ENCODE measurements at regions not wholly inside any gene's neighbourhood (a gene's known extent, or its start where the extent isn't known, plus 50 kb on each side); places are given as distances from the start of the nearest gene placed in this dataset.

GRCh38 chr2:198720266-198720665 lies 737.5 kb downstream of the SATB2 start:
- FAIRE-seq (no peak), DNase-seq (ENCODE audit: insufficient read length, low spot score) (no peak)

GRCh38 chr2:198717451-198717850 lies 740.3 kb downstream of the SATB2 start:
- FAIRE-seq (no peak), DNase-seq (ENCODE audit: insufficient read length, low spot score) (no peak)

GRCh38 chr2:198715302-198715835 lies 742.4 kb downstream of the SATB2 start:
- no peak for FAIRE-seq

GRCh38 chr2:198712485-198712884 lies 745.3 kb downstream of the SATB2 start:
- no peak for DNase-seq (ENCODE audit: insufficient read length, low spot score)
- no peak for FAIRE-seq

More at GRCh38 chr2:198715302-198715835, 742.4 kb downstream of the SATB2 start:
- no peak for DNase-seq (ENCODE audit: insufficient read length, low spot score)

GRCh38 chr2:198711484-198711883 lies 746.3 kb downstream of the SATB2 start:
- FAIRE-seq (no peak), DNase-seq (ENCODE audit: insufficient read length, low spot score) (no peak)

- DNase-seq (ENCODE audit: insufficient read length, low spot score): no peak
- FAIRE-seq: no peak
These were observed 747.2 kb downstream of the SATB2 start for GRCh38 chr2:198710562-198710961.

GRCh38 chr2:198706476-198707082 lies 751.2 kb downstream of the SATB2 start:
- FAIRE-seq: no peak

GRCh38 chr2:198703281-198703680 lies 754.5 kb downstream of the SATB2 start:
- FAIRE-seq (no peak), DNase-seq (ENCODE audit: insufficient read length, low spot score) (no peak)

More at GRCh38 chr2:198706476-198707082, 751.2 kb downstream of the SATB2 start:
- no peak for DNase-seq (ENCODE audit: insufficient read length, low spot score)

- FAIRE-seq (no peak), DNase-seq (ENCODE audit: insufficient read length, low spot score) (no peak)
These were observed 754.9 kb downstream of the SATB2 start for GRCh38 chr2:198702796-198703195.

- no peak for DNase-seq (ENCODE audit: insufficient read length, low spot score)
- no peak for FAIRE-seq
These were observed 756.3 kb downstream of the SATB2 start for GRCh38 chr2:198701481-198701880.

- FAIRE-seq: no peak
- DNase-seq (ENCODE audit: insufficient read length, low spot score): no peak
These were observed 757.4 kb downstream of the SATB2 start for GRCh38 chr2:198700319-198700718.

GRCh38 chr2:198698230-198698629 lies 759.5 kb downstream of the SATB2 start:
- FAIRE-seq (no peak), DNase-seq (ENCODE audit: insufficient read length, low spot score) (no peak)

GRCh38 chr2:198697794-198698193 lies 759.9 kb downstream of the SATB2 start:
- DNase-seq (ENCODE audit: insufficient read length, low spot score) (no peak), FAIRE-seq (no peak)

GRCh38 chr2:198697218-198697617 lies 760.5 kb downstream of the SATB2 start:
- FAIRE-seq: no peak
- no peak for DNase-seq (ENCODE audit: insufficient read length, low spot score)

- FAIRE-seq (no peak), DNase-seq (ENCODE audit: insufficient read length, low spot score) (no peak)
These were observed 761.9 kb downstream of the SATB2 start for GRCh38 chr2:198695879-198696278.

GRCh38 chr2:198692907-198693510 lies 764.7 kb downstream of the SATB2 start:
- FAIRE-seq (no peak), DNase-seq (ENCODE audit: insufficient read length, low spot score) (no peak)

GRCh38 chr2:198691236-198691635 lies 766.5 kb downstream of the SATB2 start:
- FAIRE-seq: no peak
- no peak for DNase-seq (ENCODE audit: insufficient read length, low spot score)

- DNase-seq (ENCODE audit: insufficient read length, low spot score) (no peak), FAIRE-seq (no peak)
These were observed 793.4 kb downstream of the SATB2 start for GRCh38 chr2:198664321-198664720.

- FAIRE-seq: no peak
These were observed 794.8 kb downstream of the SATB2 start for GRCh38 chr2:198662905-198663304.

GRCh38 chr2:198660501-198660900 lies 797.2 kb downstream of the SATB2 start:
- FAIRE-seq (no peak), DNase-seq (ENCODE audit: insufficient read length, low spot score) (no peak)

More at GRCh38 chr2:198662905-198663304, 794.8 kb downstream of the SATB2 start:
- DNase-seq (ENCODE audit: insufficient read length, low spot score): no peak

GRCh38 chr2:198659096-198659870 lies 798.5 kb downstream of the SATB2 start:
- FAIRE-seq (no peak), DNase-seq (ENCODE audit: insufficient read length, low spot score) (no peak)
